ENCODE measurements at regions not wholly inside any gene's neighbourhood (a gene's known extent, or its start where the extent isn't known, plus 50 kb on each side); places are given as distances from the start of the nearest gene placed in this dataset.
A peak's percentile ranks its signal among the peaks of the same experiment; 100 is the strongest.

DNA sequence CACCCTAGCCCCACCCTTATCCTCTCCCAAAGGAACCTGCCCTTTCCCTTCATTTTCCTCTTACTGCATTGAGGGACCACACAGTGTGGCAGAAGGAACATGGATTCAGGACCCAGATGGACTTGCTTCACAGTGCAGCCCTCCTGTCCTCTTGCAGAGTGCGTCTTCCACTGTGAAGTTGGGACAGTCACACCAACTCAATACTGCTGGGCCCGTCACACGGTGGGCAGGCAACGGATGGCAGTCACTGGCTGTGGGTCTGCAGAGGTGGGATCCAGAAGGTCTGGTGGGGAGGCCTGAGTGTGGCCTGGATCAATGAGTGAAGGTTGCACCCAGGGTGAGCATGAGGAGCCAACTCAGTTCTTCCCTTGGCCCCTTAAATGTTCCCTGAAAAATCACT is 129.9 kb upstream of the B3GAT1 start:
- Histone ChIP-seq H3K27ac (no peak overlapping the region), H3K36me3 (no peaks in the 10 kb centered on the region), H3K4me3 (no peak overlapping the region), H3K27me3 (peaks cover 0 to 41% (median 0%) of the 10 kb centered on the region in 9 donors), H3K9me3 (peaks cover 0 to 6% (median 0%) of the 10 kb centered on the region in 12 donors), H3K4me1 (no peaks in the 10 kb centered on the region)
- DNase-seq (no peak), ATAC-seq (no peak)
- intact Hi-C loops (cut with DNase I): no loop called here
- TF ChIP-seq POLR2A (IDR thresholded peaks at IDR 0.05): no peak
- TF ChIP-seq CTCF (IDR thresholded peaks at IDR 0.05): no peak
- WGBS, 4 donors: 88 to 100% (median 92%) methylated on average over 2 to 4 of the region's 4 CpGs

GRCh38 chr11:134541355-134541754 is 129.3 kb upstream of the B3GAT1 start:
- intact Hi-C loops (cut with DNase I): no loop called here
- Histone ChIP-seq H3K36me3 (no peaks in the 10 kb centered on the region), H3K4me3 (no peak overlapping the region), H3K4me1 (no peaks in the 10 kb centered on the region), H3K27me3 (peaks cover 0 to 47% (median under 1%) of the 10 kb centered on the region in 9 donors), H3K27ac (no peak overlapping the region), H3K9me3 (peaks cover 0 to 6% (median 0%) of the 10 kb centered on the region in 12 donors)
- no peak for ATAC-seq
- DNase-seq: no peak
- 58 to 90% (median 78%) methylated on average over 5 to 6 of the region's 6 CpGs for WGBS, 4 donors
- TF ChIP-seq CTCF (IDR thresholded peaks at IDR 0.05): no peak
- TF ChIP-seq POLR2A (IDR thresholded peaks at IDR 0.05): no peak

DNA sequence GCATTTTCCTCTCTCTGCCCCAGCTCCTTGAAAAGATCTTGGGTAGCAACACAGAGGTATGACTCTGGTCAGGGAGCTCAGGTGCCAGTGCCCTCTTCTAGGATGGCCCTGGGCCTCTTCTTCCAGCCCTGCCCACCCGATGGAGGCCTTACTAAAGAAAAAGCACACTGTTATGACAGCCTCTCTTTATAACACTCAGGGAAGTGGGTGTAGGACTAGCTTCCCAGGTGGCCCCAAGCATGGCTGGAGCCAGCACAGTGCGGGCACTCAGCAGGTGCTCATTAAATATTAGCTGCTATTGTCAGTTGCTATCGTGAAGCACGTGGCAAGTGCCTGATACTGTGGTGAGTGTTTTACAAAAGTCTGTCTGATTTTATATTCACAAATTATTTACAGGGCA is 127.2 kb upstream of the B3GAT1 start:
- no peak for ATAC-seq

DNA sequence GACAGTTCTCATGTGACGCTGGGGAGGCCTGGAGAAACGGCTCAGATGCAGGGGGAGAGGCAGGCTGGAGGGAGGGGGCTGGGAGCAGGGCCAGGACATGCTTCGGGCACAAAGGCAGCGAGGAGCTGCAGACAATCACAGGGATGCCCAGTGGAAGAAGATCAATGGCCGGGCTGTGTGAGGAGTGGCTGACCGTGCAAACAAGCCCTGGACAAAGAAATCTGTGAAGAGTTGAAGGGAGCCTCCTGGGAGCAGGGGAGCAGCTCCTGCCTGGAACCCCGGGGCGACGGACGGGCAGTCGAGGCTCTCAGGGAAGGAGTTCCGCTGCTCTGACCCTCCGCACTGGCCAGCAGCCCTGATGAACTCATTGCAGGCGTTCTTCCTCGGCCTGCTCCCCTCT is 126.7 kb upstream of the B3GAT1 start:
- WGBS, 4 donors: 65 to 76% (median 70%) methylated on average over 15 of the region's 15 CpGs
- Histone ChIP-seq H3K4me1 (no peaks in the 10 kb centered on the region), H3K9me3 (peaks cover 0 to 6% (median 0%) of the 10 kb centered on the region in 12 donors), H3K36me3 (no peaks in the 10 kb centered on the region), H3K27ac (no peak overlapping the region), H3K27me3 (peaks cover 0 to 57% (median 3%) of the 10 kb centered on the region in 9 donors), H3K4me3 (no peak overlapping the region)
- intact Hi-C loops (cut with DNase I): no loop called here
- TF ChIP-seq CTCF (IDR thresholded peaks at IDR 0.05) (no peak), POLR2A (IDR thresholded peaks at IDR 0.05) (no peak)
- DNase-seq (peak in 1 of 5 donors; percentile 5), ATAC-seq (no peak)

More for the DNA sequence above, 127.2 kb upstream of the B3GAT1 start:
- no peak for DNase-seq
- intact Hi-C loops (cut with DNase I): no loop called here
- 64 to 85% (median 75%) methylated on average over 4 of the region's 4 CpGs for WGBS, 4 donors
- TF ChIP-seq CTCF (IDR thresholded peaks at IDR 0.05) (no peak), POLR2A (IDR thresholded peaks at IDR 0.05) (no peak)
- Histone ChIP-seq H3K36me3 (no peaks in the 10 kb centered on the region), H3K9me3 (peaks cover 0 to 6% (median 0%) of the 10 kb centered on the region in 12 donors), H3K27ac (no peak overlapping the region), H3K27me3 (peaks cover 0 to 57% (median 1%) of the 10 kb centered on the region in 9 donors), H3K4me3 (no peak overlapping the region), H3K4me1 (no peaks in the 10 kb centered on the region)

Measured in heart left ventricle (tissue), 16 donors.